Stimulated activated CD4-positive, alpha-beta T cell treated with anti-CD3 and anti-CD28 coated beads, Interleukin-4, amount 100 ng/mL, for 48 hours (primary cell): ENCODE measurements at regions not wholly inside any gene's neighbourhood (a gene's known extent, or its start where the extent isn't known, plus 50 kb on each side); places are given as distances from the start of the nearest gene placed in this dataset.

Source experiments
- DNase-seq, 2 donors: peaks; one replicate each; pipeline ENCODE4 v3.0.0-alpha.2; 2020; ENCODE audit warnings: low read depth in 2 of 2

- DNase-seq, result no peak
Observed at GRCh38 chr6:6524951-6525350, 63.6 kb upstream of the LY86 start.

- no peak for DNase-seq
Observed at GRCh38 chr6:6525933-6526332, 62.6 kb upstream of the LY86 start.

GRCh38 chr6:6529275-6529674, 59.2 kb upstream of the LY86 start:
- no peak for DNase-seq

GRCh38 chr6:6533176-6533575, 55.3 kb upstream of the LY86 start:
- no peak for DNase-seq

- DNase-seq, result no peak
Observed at GRCh38 chr6:6534399-6534798, 54.1 kb upstream of the LY86 start.

- DNase-seq, result no peak
Observed at GRCh38 chr6:6537488-6538260, 50.8 kb upstream of the LY86 start.

GRCh38 chr6:6538261-6538660, 50.3 kb upstream of the LY86 start:
- DNase-seq, result no peak
